CD4-positive, alpha-beta T cell (primary cell): ENCODE measurements at regions not wholly inside any gene's neighbourhood (a gene's known extent, or its start where the extent isn't known, plus 50 kb on each side); places are given as distances from the start of the nearest gene placed in this dataset.

ENCODE experiments used
- ATAC-seq: fragments of 200-7000 bp; cut with Tn5 transposase; one replicate; pipeline ENCODE4 v1.10.0; 2022; ENCODE audit warnings: mild to moderate bottlenecking; ENCODE audit not compliant: poor library complexity
- CTCF ChIA-PET: fragments of 350-600 bp; sonication (Branson Sonifier 250); formaldehyde crosslinking; loops from one replicate; lab custom pipeline; 2021; ENCODE audit warnings: antibody characterized with exemption, inconsistent platforms; lab: Charles Lee
- POLR2A ChIA-PET: fragments of 350-600 bp; sonication (Branson Sonifier 250); formaldehyde crosslinking; loops from one replicate; lab custom pipeline; 2021; ENCODE audit warnings: antibody characterized with exemption, inconsistent platforms; lab: Charles Lee
- DNase-seq, 14 experiments: peaks; one replicate each; pipeline ENCODE4 v3.0.0-alpha.2; 2013 to 2020; ENCODE audit warnings: mixed read lengths in 2 of 14
- H3K27ac ChIP-seq, 2 donors: one replicate each; pipeline versions ENCODE4 v1.5.1 to v1.7.0; 2013; ENCODE audit warnings: low read length in 2 of 2, low read depth in 1 of 2, mild to moderate bottlenecking in 1 of 2
- H3K27me3 ChIP-seq, 2 experiments: 1 replicate in 1 of 2; 2 replicates in 1 of 2; pipeline versions ENCODE4 v1.6.1 to v1.7.0; 2013; ENCODE audit warnings: low read length in 2 of 2, control low read depth in 1 of 2, mild to moderate bottlenecking in 1 of 2, moderate library complexity in 1 of 2; ENCODE audit not compliant: insufficient read depth in 2 of 2, control insufficient read depth in 1 of 2
- H3K36me3 ChIP-seq: one replicate; pipeline ENCODE4 v1.6.1; 2013; ENCODE audit warnings: low read length, control low read depth; ENCODE audit not compliant: insufficient read depth
- H3K4me1 ChIP-seq: one replicate; pipeline ENCODE4 v1.6.1; 2013; ENCODE audit warnings: low read length, control low read depth; ENCODE audit not compliant: insufficient read depth
- H3K4me3 ChIP-seq: one replicate; pipeline ENCODE4 v1.5.1; 2013; ENCODE audit warnings: mild to moderate bottlenecking, low read length, moderate library complexity
- H3K9me3 ChIP-seq, 2 experiments: 1 replicate in 1 of 2; 2 replicates in 1 of 2; pipeline versions ENCODE4 v1.6.1 to v1.7.0; 2013; ENCODE audit warnings: low read length in 2 of 2, mild to moderate bottlenecking in 2 of 2, control low read depth in 1 of 2, moderate library complexity in 1 of 2; ENCODE audit not compliant: control insufficient read depth in 1 of 2, insufficient read depth in 1 of 2
- H3K27ac Mint-ChIP-seq: one replicate; pipeline ENCODE4 v1.8.0; 2020; ENCODE audit warnings: mixed read lengths
- H3K27me3 Mint-ChIP-seq: one replicate; pipeline ENCODE4 v1.8.0; 2021; ENCODE audit warnings: mixed read lengths
- H3K36me3 Mint-ChIP-seq: one replicate; pipeline ENCODE4 v1.8.0; 2021; ENCODE audit warnings: low read depth, mixed read lengths
- H3K4me1 Mint-ChIP-seq: one replicate; pipeline ENCODE4 v1.8.0; 2021; ENCODE audit warnings: low read depth, mixed read lengths
- H3K4me3 Mint-ChIP-seq: one replicate; pipeline ENCODE4 v1.8.0; 2020; ENCODE audit warnings: mild to moderate bottlenecking, mixed read lengths
- H3K9me3 Mint-ChIP-seq: one replicate; pipeline ENCODE4 v1.8.0; 2020; ENCODE audit warnings: mixed read lengths
- CTCF ChIP-seq: fragments of 200-600 bp; IDR thresholded peaks from one replicate; pipeline ENCODE4 v1.8.0; 2022; ENCODE audit warnings: antibody characterized with exemption, mild to moderate bottlenecking
- intact Hi-C, 2 experiments: fragments of 100-400 bp; cut with DNase I in 1 of 2; cut with micrococcal nuclease in 1 of 2; formaldehyde crosslinking; loops; one replicate each; pipeline versions ENCODE4 v1.15.1 to v1.9.0; 2023 to 2025; cut with DNase I, micrococcal nuclease

GRCh38 chr1:18541046-18541795, 60.5 kb downstream of the KLHDC7A start:
- intact Hi-C loops, result no loop called here
- ChIA-PET CTCF (no interaction called here), POLR2A (no interaction called here)
- Mint-ChIP-seq H3K4me3 (no peak overlapping the region), H3K27me3 (peaks cover 70% of the 10 kb centered on the region), H3K4me1 (no peaks in the 10 kb centered on the region), H3K27ac (no peak overlapping the region), H3K36me3 (no peaks in the 10 kb centered on the region), H3K9me3 (no peaks in the 10 kb centered on the region)
- DNase-seq, result peak in 1 of 14 experiments; percentile 7
- no peak for TF ChIP-seq CTCF
- no peak for ATAC-seq
- Histone ChIP-seq H3K9me3 (peaks cover 0 to 9% of the 10 kb centered on the region in 2 experiments), H3K36me3 (no peaks in the 10 kb centered on the region), H3K27ac (no peak overlapping the region), H3K4me1 (no peaks in the 10 kb centered on the region), H3K4me3 (no peak overlapping the region), H3K27me3 (peaks cover 21 to 24% of the 10 kb centered on the region in 2 experiments)

GRCh38 chr1:18542351-18542750, 61.6 kb downstream of the KLHDC7A start:
- POLR2A ChIA-PET, result no interaction called here
- Histone ChIP-seq H3K9me3 (peaks cover 0 to 9% of the 10 kb centered on the region in 2 experiments), H3K36me3 (no peaks in the 10 kb centered on the region), H3K27ac (no peak overlapping the region), H3K4me3 (no peak overlapping the region), H3K27me3 (peaks cover 21% of the 10 kb centered on the region in 2 experiments), H3K4me1 (no peaks in the 10 kb centered on the region)
- CTCF ChIA-PET, result no interaction called here
- DNase-seq (peak in 1 of 14 experiments; percentile 10), ATAC-seq (no peak)
- intact Hi-C loops, result no loop called here
- H3K27me3 Mint-ChIP-seq, result peaks cover 65% of the 10 kb centered on the region
- no peaks in the 10 kb centered on the region for H3K9me3 Mint-ChIP-seq
- no peak overlapping the region for H3K4me3 Mint-ChIP-seq
- no peaks in the 10 kb centered on the region for H3K36me3 Mint-ChIP-seq
- TF ChIP-seq CTCF, result no peak
- H3K27ac Mint-ChIP-seq, result no peak overlapping the region
- H3K4me1 Mint-ChIP-seq, result no peaks in the 10 kb centered on the region

GRCh38 chr1:18546026-18546425, 65.3 kb downstream of the KLHDC7A start:
- Histone ChIP-seq H3K4me3 (no peak overlapping the region), H3K27ac (no peak overlapping the region), H3K36me3 (no peaks in the 10 kb centered on the region), H3K27me3 (peaks cover 14 to 15% of the 10 kb centered on the region in 2 experiments), H3K4me1 (no peaks in the 10 kb centered on the region), H3K9me3 (peaks cover 0 to 8% of the 10 kb centered on the region in 2 experiments)
- peaks cover 70% of the 10 kb centered on the region for H3K27me3 Mint-ChIP-seq
- no peaks in the 10 kb centered on the region for H3K36me3 Mint-ChIP-seq
- TF ChIP-seq CTCF, result no peak
- no peak overlapping the region for H3K4me3 Mint-ChIP-seq
- H3K27ac Mint-ChIP-seq, result no peak overlapping the region
- ChIA-PET POLR2A (no interaction called here), CTCF (no interaction called here)
- DNase-seq (no peak), ATAC-seq (no peak)
- no peaks in the 10 kb centered on the region for H3K9me3 Mint-ChIP-seq
- no peaks in the 10 kb centered on the region for H3K4me1 Mint-ChIP-seq
- intact Hi-C loops, result no loop called here
